HepG2 (cell line): ENCODE measurements at regions not wholly inside any gene's neighbourhood (a gene's known extent, or its start where the extent isn't known, plus 50 kb on each side); places are given as distances from the start of the nearest gene placed in this dataset.

Experiments used
- ATAC-seq: fragments of 200-7000 bp; cut with Tn5 transposase; 3 replicates; pipeline ENCODE4 v1.9.1; 2020; ENCODE audit warnings: mild to moderate bottlenecking, moderate library complexity
- BruUV-seq: library from RNA; stranded (reverse); fragments of 400-500 nt; replicated peaks from 2 replicates; lab custom pipeline; 2021; lab: Mats Ljungman, UMichigan
- CTCF ChIA-PET: fragments of 300-600 bp; formaldehyde crosslinking; extraction: SDS; loops from one replicate; lab custom pipeline; 2021; ENCODE audit warnings: low total read pairs, inconsistent platforms, low intra/inter-chr PET ratio; lab: Yijun Ruan, JAX
- POLR2A ChIA-PET: fragments of 350-600 bp; sonication (Branson Sonifier 250); formaldehyde crosslinking; loops from one replicate; lab custom pipeline; 2020; ENCODE audit warnings: antibody characterized with exemption, inconsistent platforms; lab: Yijun Ruan, JAX
- DNase-seq: peaks from one replicate; pipeline ENCODE4 v3.0.0-alpha.2; 2015; ENCODE audit warnings: low spot score
- FAIRE-seq: peaks from 3 replicates; lab custom pipeline; 2011; peaks lifted over from hg19 to GRCh38; lab: Jason Lieb, UNC
- H2AFZ ChIP-seq: one replicate; pipeline ENCODE4 v1.6.1; 2011; ENCODE audit warnings: low read length, inconsistent platforms
- H3K27ac ChIP-seq: fragments of 300-600 bp; 3 replicates; pipeline ENCODE4 v1.8.0; 2011; ENCODE audit warnings: mixed run types, mild to moderate bottlenecking, mixed read lengths, low read length, inconsistent platforms; ENCODE audit not compliant: insufficient read depth; ENCODE audit errors: extremely low read length
- H3K27me3 ChIP-seq, 2 experiments: fragments of 200-600 bp in 1 of 2; 2 replicates in 1 of 2; 3 replicates in 1 of 2; pipeline versions ENCODE4 v1.6.0 to v1.8.0; 2011; ENCODE audit warnings: low read length in 2 of 2, mild to moderate bottlenecking in 2 of 2, moderate library complexity in 2 of 2, inconsistent platforms in 1 of 2; ENCODE audit not compliant: insufficient read depth in 2 of 2, control insufficient read depth in 1 of 2
- H3K36me3 ChIP-seq, 2 experiments: fragments of 200-600 bp in 1 of 2; replicated peaks in 1 of 2; 2 replicates in 1 of 2; 3 replicates in 1 of 2; pipeline versions ENCODE4 v1.5.1 to v1.8.0; 2011; ENCODE audit warnings: low read length in 2 of 2, inconsistent platforms in 1 of 2; ENCODE audit not compliant: insufficient read depth in 2 of 2, control insufficient read depth in 1 of 2
- H3K4me1 ChIP-seq: 2 replicates; pipeline ENCODE4 v1.5.1; 2012; ENCODE audit warnings: low read length, inconsistent platforms; ENCODE audit not compliant: insufficient read depth
- H3K4me2 ChIP-seq: 2 replicates; pipeline ENCODE4 v1.6.0; 2011; ENCODE audit warnings: low read depth, low read length, inconsistent platforms
- H3K4me3 ChIP-seq, 3 experiments: fragments of 200-600 bp in 1 of 3; sonication (generic), shearing (Covaris generic) in 1 of 3; replicated peaks in 1 of 3; 2 replicates each; pipeline ENCODE4 v1.5.1; 2011 to 2016; ENCODE audit warnings: low read length in 3 of 3, inconsistent platforms in 2 of 3, low read depth in 2 of 3, mild to moderate bottlenecking in 2 of 3, control low read depth in 1 of 3, mixed read lengths in 1 of 3; ENCODE audit not compliant: insufficient read depth in 1 of 3
- H3K79me2 ChIP-seq: one replicate; pipeline ENCODE4 v1.6.1; 2011; ENCODE audit warnings: low read length, inconsistent platforms; ENCODE audit not compliant: insufficient read depth
- H3K9ac ChIP-seq: 2 replicates; pipeline ENCODE4 v1.6.0; 2011; ENCODE audit warnings: mild to moderate bottlenecking, low read depth, low read length, inconsistent platforms; ENCODE audit not compliant: insufficient read depth
- H3K9me3 ChIP-seq: 2 replicates; pipeline ENCODE4 v1.5.1; 2012; ENCODE audit warnings: mild to moderate bottlenecking, low read length
- H4K20me1 ChIP-seq: 2 replicates; pipeline ENCODE4 v1.6.0; 2011; ENCODE audit warnings: inconsistent platforms, mild to moderate bottlenecking, low read length, moderate library complexity; ENCODE audit not compliant: insufficient read depth
- NKX3-1 ChIP-seq: sonication (generic); formaldehyde crosslinking; IDR thresholded peaks from 2 replicates; pipeline ENCODE4 v1.5.0; 2020; ENCODE audit warnings: missing genetic modification reagents
- POLR2AphosphoS5 ChIP-seq: IDR thresholded peaks from 2 replicates; pipeline ENCODE4 v1.6.1; 2012; ENCODE audit warnings: low read depth, low read length
- XRCC5 ChIP-seq: fragments of 200-400 bp; formaldehyde crosslinking; optimal IDR thresholded peaks from 2 replicates; pipeline ENCODE3; 2017; ENCODE audit warnings: mild to moderate bottlenecking, low read length
- ZNF264 ChIP-seq: sonication (generic); formaldehyde crosslinking; IDR thresholded peaks from 2 replicates; pipeline ENCODE4 v1.4.0; 2020; ENCODE audit warnings: missing genetic modification reagents
- ZNF292 ChIP-seq: sonication (generic); formaldehyde crosslinking; IDR thresholded peaks from 2 replicates; pipeline ENCODE4 v1.8.1; 2022; ENCODE audit warnings: mild to moderate bottlenecking, low read depth, missing genetic modification reagents, borderline replicate concordance
- ZNF605 ChIP-seq: sonication (generic); formaldehyde crosslinking; IDR thresholded peaks from 2 replicates; pipeline ENCODE4 v1.8.0; 2022; ENCODE audit warnings: mild to moderate bottlenecking, missing genetic modification reagents
- ZNF614 ChIP-seq: IDR thresholded peaks from 2 replicates; pipeline ENCODE4 v1.6.1; 2018; ENCODE audit warnings: missing biosample characterization, missing genetic modification reagents, inconsistent platforms, borderline replicate concordance
- ZNF7 ChIP-seq: IDR thresholded peaks from 2 replicates; pipeline ENCODE4 v1.6.1; 2016; ENCODE audit warnings: missing biosample characterization, missing genetic modification reagents
- WGBS: methylation state at CpG from one replicate; pipeline ENCODE4 v1.1.6; 2017; ENCODE audit warnings: low lambda C conversion rate; 5-methylcytosine and 5-hydroxymethylcytosine counted together
- in situ Hi-C: cut with HindIII; loops from 2 replicates; pipeline ENCODE4 v1.10.0; 2017; ENCODE audit warnings: low pct_unique_long_range_greater_than_20kb; ENCODE audit not compliant: extremely low pct_ligation_motif_present
- intact Hi-C: fragments of 100-400 bp; cut with micrococcal nuclease; formaldehyde crosslinking; loops from one replicate; pipeline ENCODE4 v1.10.0; 2022; ENCODE audit not compliant: unreplicated experiment
- TF ChIP-seq, protein P1 (sequence below): IDR thresholded peaks from 2 replicates; pipeline ENCODE4 v1.4.0; 2020; ENCODE audit warnings: mild to moderate bottlenecking, missing genetic modification reagents
- TF ChIP-seq, protein P2 (sequence below): IDR thresholded peaks from 2 replicates; pipeline ENCODE4 v1.6.1; 2016
- TF ChIP-seq, protein P3 (sequence below): IDR thresholded peaks from 2 replicates; pipeline ENCODE4 v1.6.1; 2016; ENCODE audit warnings: low read depth

DNA sequence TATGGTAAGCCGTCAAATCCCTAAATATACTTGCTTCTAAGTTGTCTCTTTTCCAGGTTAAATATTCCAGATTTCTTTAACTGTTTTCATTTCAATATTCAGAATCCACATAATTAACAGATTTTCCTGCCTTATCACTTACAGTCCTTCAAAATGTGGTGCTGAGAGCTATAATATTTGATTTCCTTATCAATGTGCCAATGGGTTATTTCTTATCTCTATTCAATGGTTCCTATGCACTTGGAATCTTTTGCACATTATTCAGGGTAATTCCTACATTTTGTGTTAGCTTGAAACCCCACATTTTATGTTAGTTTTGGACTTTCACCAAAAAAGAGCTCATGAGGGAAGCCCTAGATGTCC lies 173.5 kb downstream of the ZFP36L2 start (continued):
- TF ChIP-seq, protein P1, sequence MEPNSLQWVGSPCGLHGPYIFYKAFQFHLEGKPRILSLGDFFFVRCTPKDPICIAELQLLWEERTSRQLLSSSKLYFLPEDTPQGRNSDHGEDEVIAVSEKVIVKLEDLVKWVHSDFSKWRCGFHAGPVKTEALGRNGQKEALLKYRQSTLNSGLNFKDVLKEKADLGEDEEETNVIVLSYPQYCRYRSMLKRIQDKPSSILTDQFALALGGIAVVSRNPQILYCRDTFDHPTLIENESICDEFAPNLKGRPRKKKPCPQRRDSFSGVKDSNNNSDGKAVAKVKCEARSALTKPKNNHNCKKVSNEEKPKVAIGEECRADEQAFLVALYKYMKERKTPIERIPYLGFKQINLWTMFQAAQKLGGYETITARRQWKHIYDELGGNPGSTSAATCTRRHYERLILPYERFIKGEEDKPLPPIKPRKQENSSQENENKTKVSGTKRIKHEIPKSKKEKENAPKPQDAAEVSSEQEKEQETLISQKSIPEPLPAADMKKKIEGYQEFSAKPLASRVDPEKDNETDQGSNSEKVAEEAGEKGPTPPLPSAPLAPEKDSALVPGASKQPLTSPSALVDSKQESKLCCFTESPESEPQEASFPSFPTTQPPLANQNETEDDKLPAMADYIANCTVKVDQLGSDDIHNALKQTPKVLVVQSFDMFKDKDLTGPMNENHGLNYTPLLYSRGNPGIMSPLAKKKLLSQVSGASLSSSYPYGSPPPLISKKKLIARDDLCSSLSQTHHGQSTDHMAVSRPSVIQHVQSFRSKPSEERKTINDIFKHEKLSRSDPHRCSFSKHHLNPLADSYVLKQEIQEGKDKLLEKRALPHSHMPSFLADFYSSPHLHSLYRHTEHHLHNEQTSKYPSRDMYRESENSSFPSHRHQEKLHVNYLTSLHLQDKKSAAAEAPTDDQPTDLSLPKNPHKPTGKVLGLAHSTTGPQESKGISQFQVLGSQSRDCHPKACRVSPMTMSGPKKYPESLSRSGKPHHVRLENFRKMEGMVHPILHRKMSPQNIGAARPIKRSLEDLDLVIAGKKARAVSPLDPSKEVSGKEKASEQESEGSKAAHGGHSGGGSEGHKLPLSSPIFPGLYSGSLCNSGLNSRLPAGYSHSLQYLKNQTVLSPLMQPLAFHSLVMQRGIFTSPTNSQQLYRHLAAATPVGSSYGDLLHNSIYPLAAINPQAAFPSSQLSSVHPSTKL (CRISPR knock-in tag) = no peak
- TF ChIP-seq NKX3-1 (no peak), ZNF264 (CRISPR knock-in tag) (no peak)

DNA sequence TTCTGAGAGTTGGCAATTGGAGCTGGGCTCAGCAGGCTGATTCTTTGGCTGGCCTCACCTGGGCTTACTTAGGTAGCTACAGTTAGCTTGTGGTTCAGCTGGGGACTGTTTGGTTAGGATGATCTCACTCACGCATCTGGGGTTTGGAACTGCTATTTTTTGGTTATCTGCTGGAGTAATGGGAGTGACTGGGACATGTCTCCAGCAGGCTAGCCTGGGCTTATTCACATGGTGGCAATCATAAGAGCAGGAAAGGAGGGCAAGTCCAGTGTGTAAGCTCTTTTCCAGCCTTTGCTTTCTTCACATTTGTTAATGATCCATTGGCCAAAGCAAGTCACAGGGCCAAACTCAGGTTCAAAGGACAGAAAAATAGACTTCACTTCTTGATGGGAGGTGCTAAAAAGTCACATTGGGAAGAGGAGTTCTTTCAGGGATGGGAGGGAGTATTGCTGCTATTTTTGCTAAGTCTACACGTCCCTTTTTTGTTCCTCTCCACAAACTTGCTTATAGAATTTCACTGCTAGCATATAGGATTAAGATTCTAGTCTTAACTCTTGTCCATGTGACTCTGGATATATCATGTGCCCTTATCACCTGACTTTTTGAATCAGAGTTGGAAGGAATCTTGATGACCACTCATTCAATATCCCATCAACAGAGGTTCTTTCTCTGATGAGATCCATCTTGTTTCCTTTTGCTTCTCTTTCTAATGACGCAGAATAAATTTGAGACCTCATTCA lies 174.0 kb downstream of the ZFP36L2 start:
- FAIRE-seq (peak; percentile 98), DNase-seq (peak; percentile 73), ATAC-seq (peak; percentile 65)
- intact Hi-C loops = no loop called here
- Histone ChIP-seq H3K27me3 (no peaks in the 10 kb centered on the region), H3K4me1 (peaks cover 69% of the 10 kb centered on the region), H3K4me3 (peak overlapping the region in 1 of 3 experiments; percentile 23; a peak in 1 of 6 replicates), H3K27ac (peak overlapping the region; percentile 66), H3K4me2 (peak overlapping the region; percentile 46), H3K9me3 (no peaks in the 10 kb centered on the region), H3K36me3 (no peaks in the 10 kb centered on the region), H2AFZ (peak overlapping the region; percentile 83), H4K20me1 (no peaks in the 10 kb centered on the region), H3K9ac (no peak overlapping the region), H3K79me2 (no peaks in the 10 kb centered on the region)
- 69% methylated on average over 3 of the region's 3 CpGs for WGBS
- ChIA-PET POLR2A (interaction anchor here (0.7 to 1.7 kb wide), 7 partner anchors 9 to 260 kb away, joined by 3 to 6 read pairs (median 4); partner anchors contain the start of gene HAAO), CTCF (no interaction called here)
- no TSS peak for BruUV-seq
- in situ Hi-C loops = no loop called here
- peak; percentile 14; the same call in 1 of the 2 replicates for TF ChIP-seq ZNF292
- TF ChIP-seq ZNF605 (CRISPR knock-in tag) = peak; percentile 63; the same call in 1 of the 2 replicates
- TF ChIP-seq ZNF7 (CRISPR knock-in tag) = peak; percentile 87; the same call in 1 of the 2 replicates
- TF ChIP-seq, protein P1 (CRISPR knock-in tag) = 0 out of 2 replicates have a peak, but pooled peaks have one; percentile 6
- TF ChIP-seq, protein P2, sequence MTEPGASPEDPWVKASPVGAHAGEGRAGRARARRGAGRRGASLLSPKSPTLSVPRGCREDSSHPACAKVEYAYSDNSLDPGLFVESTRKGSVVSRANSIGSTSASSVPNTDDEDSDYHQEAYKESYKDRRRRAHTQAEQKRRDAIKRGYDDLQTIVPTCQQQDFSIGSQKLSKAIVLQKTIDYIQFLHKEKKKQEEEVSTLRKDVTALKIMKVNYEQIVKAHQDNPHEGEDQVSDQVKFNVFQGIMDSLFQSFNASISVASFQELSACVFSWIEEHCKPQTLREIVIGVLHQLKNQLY (CRISPR knock-in tag) = no peak
- TF ChIP-seq ZNF614 (CRISPR knock-in tag) = 0 out of 2 replicates have a peak, but pooled peaks have one; percentile 41
- TF ChIP-seq, protein P3, sequence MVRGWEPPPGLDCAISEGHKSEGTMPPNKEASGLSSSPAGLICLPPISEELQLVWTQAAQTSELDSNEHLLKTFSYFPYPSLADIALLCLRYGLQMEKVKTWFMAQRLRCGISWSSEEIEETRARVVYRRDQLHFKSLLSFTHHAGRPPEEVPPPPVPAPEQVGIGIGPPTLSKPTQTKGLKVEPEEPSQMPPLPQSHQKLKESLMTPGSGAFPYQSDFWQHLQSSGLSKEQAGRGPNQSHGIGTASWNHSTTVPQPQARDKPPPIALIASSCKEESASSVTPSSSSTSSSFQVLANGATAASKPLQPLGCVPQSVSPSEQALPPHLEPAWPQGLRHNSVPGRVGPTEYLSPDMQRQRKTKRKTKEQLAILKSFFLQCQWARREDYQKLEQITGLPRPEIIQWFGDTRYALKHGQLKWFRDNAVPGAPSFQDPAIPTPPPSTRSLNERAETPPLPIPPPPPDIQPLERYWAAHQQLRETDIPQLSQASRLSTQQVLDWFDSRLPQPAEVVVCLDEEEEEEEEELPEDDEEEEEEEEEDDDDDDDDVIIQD (CRISPR knock-in tag) = peak; percentile 23; the same call in 1 of the 2 replicates
- TF ChIP-seq POLR2AphosphoS5 = peak; percentile 42; the same call in 1 of the 2 replicates
- peak; percentile 21 for TF ChIP-seq XRCC5
